ENCODE measurements at regions not wholly inside any gene's neighbourhood (a gene's known extent, or its start where the extent isn't known, plus 50 kb on each side); places are given as distances from the start of the nearest gene placed in this dataset.

GRCh38 chr1:101161619-101162018 lies 75.2 kb upstream of the S1PR1 start:
- TF ChIP-seq POLR2AphosphoS5 (IDR thresholded peaks at IDR 0.05; ENCODE audit: borderline replicate concordance, low read depth, low read length) (no peak), EZH2 (IDR thresholded peaks at IDR 0.05) (no peak), FOXP2 (optimal IDR thresholded peaks at IDR 0.05; ENCODE audit: control extremely low read depth, extremely low read length, insufficient read depth) (no peak)

Data from SK-N-MC (cell line).